HCT116 (cell line): ENCODE measurements at regions not wholly inside any gene's neighbourhood (a gene's known extent, or its start where the extent isn't known, plus 50 kb on each side); places are given as distances from the start of the nearest gene placed in this dataset.

Source experiments
- ATAC-seq: fragments of 200-7000 bp; cut with Tn5 transposase; 2 replicates; pipeline ENCODE4 v1.9.1; 2020; ENCODE audit warnings: mild to moderate bottlenecking, moderate library complexity
- BruUV-seq: library from RNA; stranded (reverse); fragments of 400-500 nt; replicated peaks from 2 replicates; lab custom pipeline; 2021; lab: Mats Ljungman, UMichigan
- CTCF ChIA-PET: fragments of 300-600 bp; sonication (Branson Sonifier 250); formaldehyde crosslinking; loops from one replicate; lab custom pipeline; 2021; ENCODE audit warnings: antibody characterized with exemption; lab: Charles Lee
- POLR2A ChIA-PET: fragments of 300-600, 350-600 bp; sonication (Branson Sonifier 250); formaldehyde crosslinking; loops from one replicate; lab custom pipeline; 2021; ENCODE audit warnings: antibody characterized with exemption; lab: Charles Lee
- RAD21 ChIA-PET, 2 experiments: fragments of 300-600 bp; sonication (Branson Sonifier 250); formaldehyde crosslinking; loops; one replicate each; lab custom pipeline; 2023; ENCODE audit warnings: low total read pairs in 2 of 2; ENCODE audit not compliant: uncharacterized antibody in 2 of 2, unreplicated experiment in 2 of 2, low non-redundant PET in 1 of 2; lab: Charles Lee
- DNase-seq: peaks from one replicate; pipeline ENCODE4 v3.0.0-alpha.2; 2010; ENCODE audit warnings: low read depth, low spot score
- H2AFZ ChIP-seq: fragments of 200-600 bp; shearing (Covaris generic), sonication (generic); 2 replicates; pipeline ENCODE4 v1.6.1; 2017; ENCODE audit warnings: low read depth, mixed run types, mixed read lengths, antibody characterized with exemption, low read length; ENCODE audit not compliant: poor library complexity, severe bottlenecking
- H3K27ac ChIP-seq: 2 replicates; pipeline ENCODE4 v1.5.1; 2012; ENCODE audit warnings: low read depth, low read length
- H3K27me3 ChIP-seq: fragments of 200-600 bp; sonication (generic); 2 replicates; pipeline ENCODE4 v1.6.1; 2016; ENCODE audit warnings: mixed run types, low read length, mixed read lengths; ENCODE audit not compliant: insufficient read depth
- H3K36me3 ChIP-seq, 2 experiments: fragments of 200-500 bp in 1 of 2; fragments of 200-600 bp in 1 of 2; sonication (Bioruptor generic) in 1 of 2; sonication (generic) in 1 of 2; 2 replicates each; pipeline versions ENCODE4 v1.5.1 to v1.6.1; 2014 to 2016; ENCODE audit warnings: low read length in 2 of 2, inconsistent platforms in 1 of 2, mixed read lengths in 1 of 2, mixed run types in 1 of 2; ENCODE audit not compliant: insufficient read depth in 2 of 2, control insufficient read depth in 1 of 2
- H3K4me1 ChIP-seq, 2 experiments: fragments of 200-600 bp in 1 of 2; sonication (generic) in 1 of 2; 2 replicates each; pipeline versions ENCODE4 v1.5.1 to v1.6.1; 2012 to 2017; ENCODE audit warnings: low read length in 2 of 2, inconsistent platforms in 1 of 2, mild to moderate bottlenecking in 1 of 2, mixed read lengths in 1 of 2, mixed run types in 1 of 2, moderate library complexity in 1 of 2; ENCODE audit not compliant: insufficient read depth in 2 of 2, control insufficient read depth in 1 of 2
- H3K4me2 ChIP-seq: fragments of 200-600 bp; sonication (generic); 2 replicates; pipeline ENCODE4 v1.6.1; 2017; ENCODE audit warnings: mixed run types, low read length, mixed read lengths
- H3K4me3 ChIP-seq, 2 experiments: fragments of 200-600 bp in 1 of 2; sonication (generic) in 1 of 2; replicated peaks in 1 of 2; 2 replicates each; pipeline ENCODE4 v1.5.1; 2011 to 2016; ENCODE audit warnings: low read length in 2 of 2, control low read depth in 1 of 2, low read depth in 1 of 2, mild to moderate bottlenecking in 1 of 2, mixed read lengths in 1 of 2, mixed run types in 1 of 2
- H3K79me2 ChIP-seq: fragments of 200-600 bp; sonication (generic); 2 replicates; pipeline ENCODE4 v1.6.1; 2017; ENCODE audit warnings: mild to moderate bottlenecking, mixed run types, low read length, moderate library complexity, mixed read lengths; ENCODE audit not compliant: insufficient read depth
- H3K9ac ChIP-seq: fragments of 200-600 bp; sonication (generic); 2 replicates; pipeline ENCODE4 v1.6.1; 2016; ENCODE audit warnings: low read length, mixed read lengths
- H3K9me2 ChIP-seq: fragments of 200-600 bp; sonication (generic), shearing (Covaris generic); 2 replicates; pipeline ENCODE4 v1.6.1; 2017; ENCODE audit warnings: mixed run types, mild to moderate bottlenecking, moderate library complexity; ENCODE audit not compliant: insufficient read depth
- H3K9me3 ChIP-seq, 2 experiments: fragments of 200-500 bp in 1 of 2; fragments of 200-600 bp in 1 of 2; sonication (Bioruptor generic) in 1 of 2; sonication (generic) in 1 of 2; 2 replicates each; pipeline ENCODE4 v1.6.1; 2014 to 2017; ENCODE audit warnings: low read length in 2 of 2, mixed read lengths in 2 of 2, inconsistent platforms in 1 of 2, low read depth in 1 of 2, mild to moderate bottlenecking in 1 of 2, mixed run types in 1 of 2, moderate library complexity in 1 of 2; ENCODE audit not compliant: control insufficient read depth in 1 of 2, insufficient read depth in 1 of 2
- H4K20me1 ChIP-seq: fragments of 200-600 bp; sonication (generic), shearing (Covaris generic); 2 replicates; pipeline ENCODE4 v1.6.1; 2017; ENCODE audit warnings: mixed run types, mild to moderate bottlenecking, moderate library complexity; ENCODE audit not compliant: insufficient read depth
- CEBPB ChIP-seq: IDR thresholded peaks from 2 replicates; pipeline ENCODE4 v1.6.1; 2012; ENCODE audit warnings: low read depth
- EGR1 ChIP-seq: IDR thresholded peaks from 2 replicates; pipeline ENCODE4 v1.6.1; 2012; ENCODE audit warnings: low read depth
- EZH2 ChIP-seq: fragments of 200-600 bp; sonication (generic); IDR thresholded peaks from 2 replicates; pipeline ENCODE4 v1.6.1; 2017; ENCODE audit warnings: antibody characterized with exemption, mixed run types
- FOSL1 ChIP-seq: IDR thresholded peaks from 2 replicates; pipeline ENCODE4 v1.6.1; 2012; ENCODE audit warnings: low read depth
- POLR2A ChIP-seq: IDR thresholded peaks from 2 replicates; pipeline ENCODE4 v1.7.0; 2011; ENCODE audit warnings: borderline replicate concordance; ENCODE audit not compliant: insufficient read depth, insufficient read length; ENCODE audit errors: extremely low read depth
- POLR2AphosphoS5 ChIP-seq: IDR thresholded peaks from 2 replicates; pipeline ENCODE4 v1.6.1; 2011; ENCODE audit warnings: mild to moderate bottlenecking, low read depth, low read length, moderate library complexity
- RAD21 ChIP-seq: IDR thresholded peaks from 2 replicates; pipeline ENCODE4 v1.6.1; 2012; ENCODE audit warnings: low read depth, mild to moderate bottlenecking
- SIN3A ChIP-seq: IDR thresholded peaks from 2 replicates; pipeline ENCODE4 v1.6.1; 2012; ENCODE audit warnings: low read depth
- ZNF274 ChIP-seq: fragments of 200-500 bp; sonication (Bioruptor generic); IDR thresholded peaks from 2 replicates; pipeline ENCODE4 v1.6.1; 2014; ENCODE audit warnings: mild to moderate bottlenecking, low read depth, low read length, inconsistent platforms
- intact Hi-C: fragments of 100-400 bp; cut with micrococcal nuclease; formaldehyde crosslinking; loops from 2 replicates; pipeline ENCODE4 v1.10.0; 2022
- TF ChIP-seq, protein P1 (sequence below): IDR thresholded peaks from 2 replicates; pipeline ENCODE4 v1.6.1; 2011; ENCODE audit warnings: mild to moderate bottlenecking, low read length, moderate library complexity; ENCODE audit not compliant: insufficient replicate concordance; ENCODE audit errors: extremely low read depth

- H4K20me1 ChIP-seq, result no peaks in the 10 kb centered on the region
- intact Hi-C loops, result no loop called here
- TF ChIP-seq SIN3A (no peak), POLR2AphosphoS5 (no peak)
- H3K27me3 ChIP-seq, result no peaks in the 10 kb centered on the region
- H3K4me2 ChIP-seq, result no peak overlapping the region
- ChIA-PET CTCF (no interaction called here), POLR2A (no interaction called here), RAD21 (no interaction called here)
- H3K9me3 ChIP-seq, result no peaks in the 10 kb centered on the region
- H3K4me1 ChIP-seq, result no peaks in the 10 kb centered on the region
- no peak for DNase-seq
- H3K4me3 ChIP-seq, result no peak overlapping the region
- H3K27ac ChIP-seq, result no peak overlapping the region
- no peak overlapping the region for H2AFZ ChIP-seq
- no peak for ATAC-seq
- no peaks in the 10 kb centered on the region for H3K79me2 ChIP-seq
- H3K9ac ChIP-seq, result no peak overlapping the region
- no TSS peak for BruUV-seq
- no peaks in the 10 kb centered on the region for H3K36me3 ChIP-seq
- H3K9me2 ChIP-seq, result no peaks in the 10 kb centered on the region
Measured at GRCh38 chr12:90831712-90832111, 123.3 kb downstream of the CCER1 start.

DNA sequence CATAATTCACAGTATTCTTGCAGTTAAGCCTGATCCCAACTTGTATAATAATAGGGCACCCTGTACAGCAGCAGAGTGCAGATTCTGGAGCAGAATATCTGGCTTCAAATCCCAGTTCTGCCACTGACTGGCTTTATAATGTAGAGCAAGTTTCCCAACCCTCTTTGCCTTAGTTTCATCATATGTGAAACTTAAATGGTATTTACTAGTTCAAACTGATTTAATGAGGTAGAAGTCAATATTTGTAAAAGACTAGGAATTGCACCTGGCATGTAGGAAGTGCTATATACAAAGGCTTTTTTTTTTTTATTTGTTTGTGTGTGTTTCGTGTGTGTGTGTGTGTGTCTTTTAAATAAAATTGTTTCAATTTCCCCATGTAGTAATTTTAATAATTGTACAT, 125.9 kb downstream of the CCER1 start:
- Histone ChIP-seq H3K4me3 (no peak overlapping the region), H3K9ac (no peak overlapping the region), H3K36me3 (no peaks in the 10 kb centered on the region), H3K27ac (no peak overlapping the region), H3K79me2 (no peaks in the 10 kb centered on the region), H3K4me2 (no peak overlapping the region), H2AFZ (no peak overlapping the region), H3K9me3 (no peaks in the 10 kb centered on the region), H3K4me1 (no peaks in the 10 kb centered on the region), H3K9me2 (no peaks in the 10 kb centered on the region), H4K20me1 (no peaks in the 10 kb centered on the region), H3K27me3 (no peaks in the 10 kb centered on the region)
- ChIA-PET POLR2A (no interaction called here), RAD21 (no interaction called here), CTCF (no interaction called here)
- no TSS peak for BruUV-seq
- intact Hi-C loops, result no loop called here
- TF ChIP-seq EGR1 (no peak), ZNF274 (no peak), RAD21 (no peak), POLR2A (no peak), FOSL1 (no peak), CEBPB (no peak), EZH2 (no peak), POLR2AphosphoS5 (no peak)
- TF ChIP-seq, protein P1, sequence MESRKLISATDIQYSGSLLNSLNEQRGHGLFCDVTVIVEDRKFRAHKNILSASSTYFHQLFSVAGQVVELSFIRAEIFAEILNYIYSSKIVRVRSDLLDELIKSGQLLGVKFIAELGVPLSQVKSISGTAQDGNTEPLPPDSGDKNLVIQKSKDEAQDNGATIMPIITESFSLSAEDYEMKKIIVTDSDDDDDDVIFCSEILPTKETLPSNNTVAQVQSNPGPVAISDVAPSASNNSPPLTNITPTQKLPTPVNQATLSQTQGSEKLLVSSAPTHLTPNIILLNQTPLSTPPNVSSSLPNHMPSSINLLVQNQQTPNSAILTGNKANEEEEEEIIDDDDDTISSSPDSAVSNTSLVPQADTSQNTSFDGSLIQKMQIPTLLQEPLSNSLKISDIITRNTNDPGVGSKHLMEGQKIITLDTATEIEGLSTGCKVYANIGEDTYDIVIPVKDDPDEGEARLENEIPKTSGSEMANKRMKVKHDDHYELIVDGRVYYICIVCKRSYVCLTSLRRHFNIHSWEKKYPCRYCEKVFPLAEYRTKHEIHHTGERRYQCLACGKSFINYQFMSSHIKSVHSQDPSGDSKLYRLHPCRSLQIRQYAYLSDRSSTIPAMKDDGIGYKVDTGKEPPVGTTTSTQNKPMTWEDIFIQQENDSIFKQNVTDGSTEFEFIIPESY, result no peak
- ATAC-seq (no peak), DNase-seq (no peak)
